ENCODE measurements at regions not wholly inside any gene's neighbourhood (a gene's known extent, or its start where the extent isn't known, plus 50 kb on each side); places are given as distances from the start of the nearest gene placed in this dataset.

DNA sequence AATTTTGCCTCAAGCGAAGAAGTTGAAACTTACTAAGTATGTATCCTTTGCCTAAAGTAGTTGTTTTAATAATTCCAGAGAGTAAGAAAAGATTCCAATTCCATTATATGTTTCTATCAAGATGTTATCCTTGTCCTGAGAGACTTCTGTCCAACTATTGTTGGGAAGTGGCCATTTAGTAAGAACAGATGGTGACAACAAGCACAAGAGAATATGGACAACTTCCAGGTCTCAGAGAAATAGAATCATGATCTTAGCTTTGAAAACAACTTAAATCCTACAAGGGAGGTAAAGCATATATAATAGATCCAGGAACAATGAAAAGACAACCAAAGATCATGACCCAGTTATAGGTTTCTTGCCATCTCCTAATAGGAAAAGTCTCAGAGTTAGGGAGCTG, 486.6 kb upstream of the PCDH10 start:
- no peaks in the 10 kb centered on the region for H3F3A ChIP-seq (ENCODE audit: insufficient read depth, low read length, poor library complexity, severe bottlenecking)
- H3K27me3 ChIP-seq (ENCODE audit: insufficient read depth, low read depth, low read length) = no peaks in the 10 kb centered on the region
- H3K79me2 ChIP-seq (replicated peaks; ENCODE audit: insufficient read depth, low read length) = no peaks in the 10 kb centered on the region
- H3K27ac ChIP-seq (ENCODE audit: low read length) = no peak overlapping the region
- no peak overlapping the region for H3K4me2 ChIP-seq (ENCODE audit: low read length)
- H3K9me3 ChIP-seq (ENCODE audit: low read length) = no peaks in the 10 kb centered on the region
- no peak overlapping the region for H2AFZ ChIP-seq (ENCODE audit: low read depth, low read length)
- no peaks in the 10 kb centered on the region for H3K36me3 ChIP-seq (ENCODE audit: insufficient read depth, low read length)
- H4K20me1 ChIP-seq (ENCODE audit: insufficient read depth) = no peaks in the 10 kb centered on the region
- no peaks in the 10 kb centered on the region for H3K9me2 ChIP-seq (ENCODE audit: insufficient read depth, low read length)
- H3K4me3 ChIP-seq (ENCODE audit: low read length) = no peak overlapping the region
- no peak overlapping the region for H3K9ac ChIP-seq (ENCODE audit: low read length)
- TF ChIP-seq REST (IDR thresholded peaks at IDR 0.05; ENCODE audit: borderline replicate concordance) = no peak

GRCh38 chr4:132669786-132670185, 479.3 kb upstream of the PCDH10 start:
- TF ChIP-seq MXI1 (conservative IDR thresholded peaks at IDR 0.05; ENCODE audit: poor library complexity, severe bottlenecking) = no peak
- TF ChIP-seq CTCF (IDR thresholded peaks at IDR 0.05; ENCODE audit: poor library complexity, severe bottlenecking) = no peak
- no peak for TF ChIP-seq POLR2AphosphoS5 (IDR thresholded peaks at IDR 0.05)
- no peak for TF ChIP-seq RAD21 (conservative IDR thresholded peaks at IDR 0.05)
- no peak for TF ChIP-seq REST (IDR thresholded peaks at IDR 0.05; ENCODE audit: borderline replicate concordance)
- TF ChIP-seq SMC3 (conservative IDR thresholded peaks at IDR 0.05; ENCODE audit: poor library complexity) = no peak
- TF ChIP-seq EP300 (conservative IDR thresholded peaks at IDR 0.05; ENCODE audit: poor library complexity, severe bottlenecking) = no peak
- TF ChIP-seq TAF1 (IDR thresholded peaks at IDR 0.05; ENCODE audit: low read depth) = no peak
- TF ChIP-seq EZH2 (IDR thresholded peaks at IDR 0.05; ENCODE audit: borderline replicate concordance, insufficient read depth, low read length, poor library complexity, severe bottlenecking) = no peak
- Histone ChIP-seq H3K79me2 (replicated peaks; ENCODE audit: insufficient read depth, low read length) (no peaks in the 10 kb centered on the region), H3K4me3 (ENCODE audit: low read length) (no peak overlapping the region), H3K9me3 (ENCODE audit: low read length) (no peaks in the 10 kb centered on the region), H3K27me3 (ENCODE audit: insufficient read depth, low read depth, low read length) (no peaks in the 10 kb centered on the region), H3K9ac (ENCODE audit: low read length) (no peak overlapping the region), H3K4me2 (ENCODE audit: low read length) (no peak overlapping the region), H3F3A (ENCODE audit: insufficient read depth, low read length, poor library complexity, severe bottlenecking) (no peaks in the 10 kb centered on the region), H3K9me2 (ENCODE audit: insufficient read depth, low read length) (no peaks in the 10 kb centered on the region), H4K20me1 (ENCODE audit: insufficient read depth) (no peaks in the 10 kb centered on the region), H3K36me3 (ENCODE audit: insufficient read depth, low read length) (no peaks in the 10 kb centered on the region), H2AFZ (ENCODE audit: low read depth, low read length) (no peak overlapping the region), H3K27ac (ENCODE audit: low read length) (no peak overlapping the region)
